HT-29 (cell line): ENCODE measurements at regions not wholly inside any gene's neighbourhood (a gene's known extent, or its start where the extent isn't known, plus 50 kb on each side); places are given as distances from the start of the nearest gene placed in this dataset.

Source experiments
- DNase-seq: peaks from one replicate; pipeline ENCODE4 v3.0.0-alpha.2; 2015; ENCODE audit warnings: low spot score

DNA sequence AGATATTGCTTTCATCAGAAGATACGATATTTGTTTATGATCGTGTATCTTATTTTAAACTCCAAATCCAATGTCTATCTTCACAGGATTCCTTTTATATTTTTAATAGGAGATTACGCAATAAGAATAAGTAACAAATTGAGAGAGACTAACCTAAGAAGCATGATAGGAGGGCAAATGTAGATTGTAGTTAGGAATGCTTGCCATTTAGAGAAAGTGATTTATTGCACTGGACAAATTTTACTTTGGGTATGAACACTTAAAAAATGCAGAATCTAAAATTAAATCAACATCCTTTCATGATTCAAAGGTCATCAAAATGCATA is 563.4 kb upstream of the POU3F3 start:
- DNase-seq = no peak

DNA sequence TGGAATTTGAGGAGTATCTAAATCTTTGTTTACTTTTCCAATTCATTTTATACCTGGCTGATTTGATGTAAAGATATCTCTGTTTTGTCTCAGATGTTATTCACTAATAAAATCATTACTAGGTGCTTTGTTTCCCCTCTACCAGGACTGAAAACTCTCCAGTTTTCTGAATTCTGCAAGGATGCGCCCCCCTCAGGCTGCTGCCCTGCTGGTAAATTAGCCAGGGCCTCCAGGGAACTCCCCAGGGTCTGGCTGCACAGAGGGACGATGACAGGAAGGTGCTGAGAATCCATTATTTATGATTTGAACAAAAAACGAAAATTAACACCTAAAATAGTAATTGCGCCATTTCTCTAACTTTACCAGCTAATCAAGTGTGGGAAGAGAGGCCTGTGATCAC is 541.2 kb upstream of the POU3F3 start:
- no peak for DNase-seq

DNA sequence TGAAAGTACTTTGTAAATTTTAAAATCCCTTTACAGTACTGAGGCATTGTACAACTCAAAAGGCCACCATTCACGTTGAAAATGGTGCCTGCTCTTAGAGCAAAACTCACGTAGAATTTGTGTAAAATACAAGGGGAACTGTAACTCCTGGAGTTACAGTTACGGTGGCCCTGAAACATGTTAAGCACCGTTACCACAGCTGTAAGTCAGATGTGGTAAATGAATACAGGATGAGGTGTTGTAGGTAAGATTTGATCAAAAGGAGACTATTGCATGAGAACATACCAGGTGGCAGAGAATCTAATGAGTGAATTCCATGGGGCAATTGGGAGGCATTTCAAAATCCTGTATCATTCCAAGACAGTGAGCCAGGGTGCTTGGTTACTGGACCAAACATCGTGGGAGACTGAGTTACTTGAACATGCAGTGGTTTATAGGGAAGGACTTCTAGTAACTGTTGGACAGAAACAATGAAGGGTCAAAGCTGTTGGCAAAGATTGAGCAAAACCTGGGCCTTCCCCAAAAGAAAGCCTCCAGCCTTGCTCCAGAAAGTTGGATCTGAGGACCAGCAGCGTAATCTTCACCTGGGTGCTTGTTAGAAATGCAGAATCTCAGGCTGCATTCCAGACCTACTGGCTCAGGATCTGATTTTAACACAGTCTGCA is 535.8 kb upstream of the POU3F3 start:
- DNase-seq = no peak

DNA sequence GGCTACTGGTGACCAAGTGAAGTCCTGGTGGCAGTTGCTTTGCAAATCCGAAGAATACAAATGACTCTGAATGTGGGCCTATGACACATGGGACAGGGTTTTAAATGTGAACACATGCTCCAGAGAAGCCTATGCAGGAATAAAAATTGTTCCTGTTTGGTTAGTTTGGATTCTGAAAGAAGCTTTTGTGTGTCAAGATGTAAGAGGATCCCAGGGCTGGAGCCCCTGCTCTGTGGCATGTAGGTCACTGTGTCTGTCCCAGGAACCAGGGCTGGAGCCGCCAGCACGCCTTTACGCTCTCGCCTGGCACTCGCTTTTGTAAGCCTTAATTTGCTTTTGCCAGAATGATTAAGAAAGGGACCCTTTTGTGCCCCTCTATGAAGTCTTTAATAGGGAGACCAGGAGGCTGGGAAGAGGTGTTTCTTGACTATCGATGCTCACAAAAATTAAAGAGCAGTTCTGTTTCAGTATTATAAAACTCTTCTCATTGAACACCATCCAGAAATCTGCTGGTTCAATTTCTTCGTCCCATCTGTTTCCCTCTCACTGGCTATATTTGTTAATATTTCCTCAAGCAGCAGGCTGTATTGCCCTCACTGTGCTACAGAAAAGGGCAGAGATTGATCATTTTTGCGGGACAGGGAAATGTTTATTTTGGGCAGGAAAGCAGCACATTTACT is 532.7 kb upstream of the POU3F3 start:
- no peak for DNase-seq

DNA sequence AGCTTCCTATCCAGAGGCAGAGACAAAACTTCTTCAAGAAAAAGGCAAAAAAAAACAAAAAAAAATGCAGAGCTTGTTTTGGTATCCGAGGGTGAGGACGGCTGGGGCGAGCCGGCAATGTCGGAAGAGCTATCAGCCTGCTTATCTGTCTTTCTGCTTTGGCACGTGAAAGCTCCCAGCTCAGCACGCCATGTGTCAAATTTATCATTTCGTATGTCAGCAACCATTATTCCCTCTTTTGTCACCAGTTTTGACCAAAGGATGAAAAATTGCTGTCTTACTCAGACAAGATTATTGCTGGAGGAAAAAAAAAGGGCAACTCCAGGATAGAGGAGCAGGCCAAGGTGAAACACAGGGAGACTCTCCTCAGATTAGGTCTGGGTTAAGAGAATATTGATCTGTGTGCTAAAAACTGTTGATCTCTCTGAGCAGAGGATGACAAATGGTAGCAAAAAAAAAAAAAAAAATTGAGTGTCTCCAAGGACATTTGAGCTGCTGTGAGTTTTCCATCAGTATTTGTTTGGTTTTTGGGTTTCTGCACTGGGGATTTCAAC is 532.0 kb upstream of the POU3F3 start:
- DNase-seq = no peak

DNA sequence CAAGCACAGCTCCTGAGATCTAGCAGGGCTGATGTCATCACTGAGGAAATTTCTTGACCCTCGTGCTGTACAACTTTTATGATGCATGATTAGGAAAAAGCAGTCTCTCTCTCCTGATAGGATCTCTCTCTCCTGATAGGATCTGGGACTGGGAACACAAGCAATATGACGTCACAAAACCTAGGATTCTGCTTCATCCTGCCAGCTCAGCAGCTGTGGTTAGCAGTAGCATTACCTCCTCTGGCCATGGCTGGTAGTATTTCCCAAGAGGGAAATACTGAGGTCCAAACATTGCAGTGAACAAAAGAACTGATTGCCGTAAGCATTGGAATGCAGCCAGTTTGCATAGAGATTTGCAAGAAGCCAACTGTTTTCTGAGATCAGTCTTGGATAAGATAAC is 521.2 kb upstream of the POU3F3 start:
- DNase-seq = peak; percentile 28

DNA sequence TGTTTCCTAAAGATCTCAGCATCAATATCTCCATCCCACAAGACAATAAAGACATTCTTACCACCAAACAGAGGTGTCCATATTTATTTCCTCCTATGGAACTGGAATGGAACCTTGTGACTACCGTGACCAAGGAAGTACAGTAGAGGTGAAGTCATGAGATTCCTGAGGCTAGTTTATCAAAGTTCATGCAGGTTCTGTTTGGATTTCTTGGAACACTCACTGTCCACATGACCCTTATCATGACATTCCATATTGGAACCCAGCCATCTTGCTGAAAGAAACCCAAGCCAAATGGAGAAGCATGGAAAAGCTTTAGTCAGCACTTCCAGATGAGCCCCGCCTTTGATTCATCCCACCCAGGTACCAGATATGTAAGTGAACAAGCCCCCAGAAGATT is 516.0 kb upstream of the POU3F3 start:
- no peak for DNase-seq

DNA sequence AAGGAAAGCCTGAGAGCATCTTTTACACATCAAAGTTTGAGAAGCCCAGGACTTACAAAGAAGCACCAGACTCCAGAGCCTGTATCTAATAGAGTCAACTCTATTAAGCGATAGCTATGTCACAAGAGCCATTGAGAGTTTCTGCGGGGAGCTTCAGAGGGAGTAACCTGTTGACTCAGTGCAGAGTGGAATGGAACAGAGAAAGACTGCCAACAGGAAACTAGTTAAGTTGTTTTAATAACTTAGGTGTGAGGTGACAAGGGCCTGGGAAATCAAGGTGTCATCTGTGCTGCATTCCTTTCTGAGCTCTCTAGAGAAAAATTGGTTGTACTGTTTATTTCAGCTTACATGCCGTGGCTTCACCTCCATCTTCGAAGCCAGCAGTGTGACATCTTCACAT is 513.8 kb upstream of the POU3F3 start:
- peak; percentile 57 for DNase-seq

DNA sequence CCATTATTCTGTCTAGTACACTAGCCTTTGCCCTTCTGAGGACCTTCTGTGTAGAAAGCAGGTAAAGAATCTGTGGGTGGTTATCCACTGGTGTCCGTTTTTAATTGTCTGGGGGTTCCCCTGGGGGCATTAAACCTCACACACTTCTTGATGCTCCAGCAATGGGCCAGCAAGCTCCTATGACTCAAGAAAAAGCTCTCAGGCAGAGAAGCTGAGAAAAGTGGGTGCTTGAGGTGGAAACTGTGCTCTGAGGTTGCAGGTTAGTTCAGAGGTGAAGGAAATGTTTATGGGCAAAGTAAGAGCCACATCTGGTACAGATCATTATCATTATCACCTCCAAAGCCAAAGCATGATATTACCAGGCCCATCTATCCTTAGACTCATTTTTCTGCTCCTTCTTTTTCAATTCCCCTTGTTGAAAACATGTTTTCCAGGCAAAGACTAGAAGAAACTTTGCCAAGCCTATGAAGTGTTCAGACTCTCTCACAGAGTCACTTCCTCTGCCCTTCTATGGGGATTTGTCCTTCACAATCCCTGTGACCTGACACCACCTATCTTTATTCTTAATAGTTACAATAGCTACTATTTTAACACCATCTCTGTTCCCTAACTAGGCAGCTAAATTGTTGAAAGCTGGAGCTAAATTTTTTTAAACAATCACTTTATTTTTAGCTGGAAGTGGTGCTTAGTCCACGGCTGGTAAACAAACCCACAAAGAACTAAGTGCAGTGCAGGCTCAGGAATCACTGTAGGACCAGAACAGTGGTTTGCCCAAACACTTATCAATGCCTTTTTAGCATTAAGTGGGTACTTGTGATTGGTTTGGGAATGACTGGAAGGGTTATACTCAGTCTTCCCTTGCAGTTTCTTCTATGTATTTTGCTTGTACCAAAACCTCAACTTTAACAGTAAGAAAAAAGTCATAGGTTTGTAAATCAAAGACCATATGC is 512.8 kb upstream of the POU3F3 start:
- no peak for DNase-seq

DNA sequence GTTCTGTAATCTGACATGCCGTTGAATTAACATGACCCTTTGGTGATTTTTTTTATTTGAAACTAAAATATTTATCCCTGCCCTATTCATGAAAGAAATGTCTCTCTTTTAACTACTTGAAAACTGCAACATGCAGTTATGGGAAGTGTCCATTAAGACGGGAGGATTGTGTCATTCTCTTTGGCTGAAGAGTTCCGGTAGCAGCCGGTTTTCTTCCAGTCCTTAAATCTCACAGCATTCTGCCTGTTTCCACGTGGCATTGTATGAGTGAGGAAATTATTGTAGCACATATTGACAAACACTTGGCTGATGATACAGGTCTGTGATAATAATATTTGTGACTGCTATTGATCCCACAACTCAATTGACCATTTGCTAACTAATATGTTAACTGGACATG is 509.6 kb upstream of the POU3F3 start:
- DNase-seq = no peak

DNA sequence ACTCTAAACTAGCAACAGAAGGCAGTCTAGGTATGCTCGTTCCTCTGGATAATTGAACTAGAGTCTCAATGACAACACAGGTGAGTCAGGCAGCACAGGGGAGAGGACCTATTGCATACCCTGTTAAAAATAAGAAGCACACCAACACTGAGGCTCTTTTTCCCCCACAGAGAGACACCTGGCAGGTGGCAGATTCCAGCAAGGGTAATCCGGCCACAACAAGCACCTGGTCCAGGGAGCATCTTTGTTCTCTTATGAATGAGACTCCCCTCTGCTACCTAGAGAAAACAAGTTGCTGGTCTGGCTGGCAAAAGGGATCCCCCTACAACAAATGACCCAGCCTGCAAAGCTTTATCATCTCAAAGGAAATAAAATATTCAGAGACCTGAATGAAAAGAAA is 508.9 kb upstream of the POU3F3 start:
- no peak for DNase-seq

DNA sequence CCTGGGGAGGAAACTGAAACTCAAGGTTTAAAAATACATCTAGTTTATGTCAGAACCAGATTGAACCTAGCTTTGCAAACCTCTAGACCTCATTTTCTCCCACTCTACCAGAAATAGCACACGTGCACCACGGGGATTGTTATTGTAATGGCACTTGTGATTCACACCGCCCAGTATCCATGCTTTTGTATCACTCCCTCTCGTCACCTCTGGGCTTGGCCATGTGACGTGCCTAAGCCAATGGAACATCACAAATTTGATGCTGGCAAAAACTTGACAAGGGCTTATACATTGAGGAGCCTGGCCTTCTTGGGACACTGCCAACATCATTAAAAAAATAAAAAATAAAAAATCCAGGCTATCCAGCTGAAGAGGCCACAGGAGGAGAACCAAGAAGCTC is 495.8 kb upstream of the POU3F3 start:
- no peak for DNase-seq

DNA sequence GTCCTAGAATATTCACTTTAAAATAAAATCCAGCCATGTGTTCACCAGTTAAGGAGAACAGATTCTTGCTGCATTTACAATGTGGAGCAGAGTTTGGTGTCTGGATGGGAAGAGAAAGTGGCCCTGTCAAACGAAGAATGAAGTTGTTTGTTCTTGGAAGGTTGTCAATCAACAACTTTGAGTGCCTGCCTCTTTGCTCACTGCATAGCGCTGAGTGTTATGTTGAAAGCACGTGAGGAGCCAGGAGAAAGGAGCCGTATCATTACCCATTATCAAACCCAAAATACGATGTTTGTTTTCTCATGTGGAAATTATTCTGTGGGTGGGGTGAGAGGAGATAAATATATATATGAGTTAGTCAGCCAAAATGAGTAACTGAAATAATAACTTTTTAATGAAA is 492.5 kb upstream of the POU3F3 start:
- no peak for DNase-seq

DNA sequence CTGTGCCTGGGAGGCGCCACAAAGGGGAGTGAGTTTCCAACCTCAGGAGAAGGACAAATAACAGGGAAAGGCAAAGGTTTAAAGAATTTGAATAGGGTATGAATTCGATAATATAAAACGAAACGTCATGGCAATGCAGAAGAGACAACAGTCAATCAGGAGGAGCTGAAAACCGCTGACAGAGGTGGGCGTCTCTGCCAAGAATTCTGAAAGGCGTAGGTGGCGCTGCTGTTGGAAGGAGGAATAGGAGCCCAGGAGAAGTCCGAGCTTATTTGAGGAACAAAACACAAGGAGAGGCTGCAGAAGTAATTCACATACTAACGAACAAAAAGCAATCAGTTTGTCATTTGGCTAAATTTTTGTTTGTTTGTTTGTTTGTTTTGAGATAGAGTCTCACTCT is 485.8 kb upstream of the POU3F3 start:
- no peak for DNase-seq

DNA sequence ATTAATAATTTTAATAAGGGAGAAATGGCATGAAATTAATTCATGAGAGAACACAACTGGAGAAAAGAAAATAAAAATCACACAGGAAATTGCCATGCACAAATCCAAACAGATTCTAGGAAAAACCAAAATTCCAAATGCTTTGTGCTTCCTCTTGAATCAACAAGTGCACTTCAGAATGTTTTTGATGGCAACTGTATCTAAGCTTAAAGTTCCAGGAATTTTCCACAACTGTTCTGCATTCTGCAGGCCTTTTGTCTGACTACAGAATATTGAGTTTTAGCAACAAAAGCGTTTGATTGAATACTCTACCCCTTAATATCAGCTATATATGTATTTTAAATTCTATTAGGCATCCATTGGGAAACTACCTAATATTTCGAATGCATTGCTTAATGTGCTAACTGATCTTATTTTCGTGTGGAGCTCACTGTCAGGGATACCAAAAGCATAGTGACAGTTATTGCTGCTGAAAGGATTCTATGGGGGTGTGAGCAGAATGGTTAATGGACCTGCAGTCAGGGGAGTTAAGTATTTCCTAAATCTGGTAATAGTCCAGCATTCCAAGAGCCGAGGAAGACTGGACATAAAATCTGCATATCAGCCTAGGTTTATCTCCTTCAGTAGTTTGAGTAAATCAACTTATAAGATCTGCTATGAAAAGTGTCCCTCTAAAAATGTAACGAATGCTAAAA is 482.7 kb upstream of the POU3F3 start:
- DNase-seq = no peak

DNA sequence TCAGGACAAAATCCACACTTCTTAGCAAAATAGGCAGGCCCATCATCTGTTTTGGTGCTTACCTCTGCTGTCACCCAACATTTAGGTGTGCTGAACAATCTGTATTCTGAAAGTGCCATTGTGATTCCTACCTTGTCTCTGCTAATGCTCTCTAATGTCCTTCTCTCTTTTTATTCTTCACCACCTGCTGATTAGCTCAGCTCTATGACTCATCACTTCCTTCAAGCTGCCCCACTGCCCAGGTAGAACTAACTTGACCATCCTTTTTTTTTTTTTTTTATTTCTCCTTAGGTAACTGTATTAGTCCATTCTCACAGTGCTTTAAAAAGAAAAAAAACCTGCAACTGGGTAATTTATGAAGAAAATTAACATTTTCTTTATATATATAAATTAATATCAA is 478.7 kb upstream of the POU3F3 start:
- peak; percentile 14 for DNase-seq

DNA sequence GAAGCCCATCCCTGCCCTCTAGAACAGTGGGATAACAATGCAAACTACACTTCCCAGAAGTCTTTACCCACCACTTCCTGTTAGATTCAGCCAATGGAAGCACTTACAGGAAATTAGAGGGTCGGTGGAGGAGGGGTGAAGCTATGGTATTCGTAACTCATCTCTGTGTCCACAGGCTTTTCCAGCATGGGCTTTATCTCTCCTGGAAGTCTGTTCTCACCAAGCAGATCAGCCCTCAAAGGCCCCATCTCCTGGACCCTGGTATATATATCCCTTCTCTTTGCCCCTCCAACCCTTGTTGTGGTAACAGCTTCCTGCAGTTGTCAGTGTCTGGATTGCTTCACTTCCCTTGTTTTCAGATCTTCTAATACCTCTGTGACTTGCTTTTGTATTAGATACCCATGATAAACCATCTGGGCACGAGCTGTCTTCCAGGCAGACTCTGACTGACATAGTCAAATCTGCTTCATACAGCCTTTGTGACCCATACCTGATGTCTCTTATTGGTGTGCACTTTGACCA is 475.0 kb upstream of the POU3F3 start:
- peak; percentile 33 for DNase-seq

DNA sequence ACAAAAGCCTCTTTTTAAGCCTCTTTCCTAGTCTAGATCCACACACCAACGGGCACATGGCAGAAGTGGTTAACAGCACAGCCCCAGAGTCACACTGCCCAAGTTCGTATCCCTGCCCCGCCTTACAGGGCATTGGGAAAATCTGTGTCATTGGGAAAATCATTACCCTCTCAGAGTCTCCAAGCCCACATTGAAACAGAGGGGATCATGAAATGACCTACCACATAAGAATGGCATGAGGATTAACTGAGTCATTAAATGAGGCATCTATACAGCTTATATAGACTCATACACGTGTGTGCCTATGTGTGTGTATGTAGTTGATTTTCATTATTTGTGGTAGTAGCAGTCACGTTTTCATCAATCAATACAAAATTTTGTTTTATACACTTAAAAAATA is 469.0 kb upstream of the POU3F3 start:
- no peak for DNase-seq

DNA sequence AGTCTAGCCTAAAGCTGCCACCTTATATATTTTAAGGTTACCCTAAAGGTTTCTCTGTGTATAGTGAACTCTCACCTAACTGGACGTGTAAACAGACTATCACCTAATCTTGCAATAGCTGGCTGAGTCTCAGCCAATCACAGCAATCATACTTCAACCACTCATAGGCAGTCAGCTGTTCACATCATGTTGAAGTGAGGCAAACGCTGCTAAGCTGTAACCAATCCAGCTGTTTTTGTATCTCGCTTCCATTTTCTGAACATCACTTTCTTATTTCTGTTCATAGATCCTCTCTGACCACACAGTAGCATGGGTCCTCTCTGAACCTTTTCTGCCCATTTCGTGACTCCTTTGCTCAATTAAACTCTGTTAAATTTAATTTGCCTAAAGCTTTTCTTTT is 468.2 kb upstream of the POU3F3 start:
- no peak for DNase-seq

DNA sequence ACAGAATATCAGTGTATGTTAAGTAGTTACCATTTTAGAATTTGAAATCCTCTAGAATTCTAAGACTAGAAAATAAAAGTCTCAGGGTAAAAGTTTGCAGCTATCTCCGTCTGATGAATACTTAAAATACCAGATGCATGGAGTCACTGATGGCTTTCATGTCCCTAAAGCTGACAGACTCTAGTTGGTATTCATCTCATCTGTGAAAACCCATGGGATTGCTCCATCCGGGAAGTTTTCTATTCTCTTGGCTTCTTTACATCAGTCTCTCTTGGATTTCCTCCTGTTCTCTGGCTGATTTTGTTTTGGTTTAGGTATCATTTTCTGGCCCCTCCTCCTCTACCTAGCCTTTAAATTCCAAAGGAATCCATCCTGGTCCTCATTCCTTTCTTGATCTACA is 465.6 kb upstream of the POU3F3 start:
- no peak for DNase-seq

DNA sequence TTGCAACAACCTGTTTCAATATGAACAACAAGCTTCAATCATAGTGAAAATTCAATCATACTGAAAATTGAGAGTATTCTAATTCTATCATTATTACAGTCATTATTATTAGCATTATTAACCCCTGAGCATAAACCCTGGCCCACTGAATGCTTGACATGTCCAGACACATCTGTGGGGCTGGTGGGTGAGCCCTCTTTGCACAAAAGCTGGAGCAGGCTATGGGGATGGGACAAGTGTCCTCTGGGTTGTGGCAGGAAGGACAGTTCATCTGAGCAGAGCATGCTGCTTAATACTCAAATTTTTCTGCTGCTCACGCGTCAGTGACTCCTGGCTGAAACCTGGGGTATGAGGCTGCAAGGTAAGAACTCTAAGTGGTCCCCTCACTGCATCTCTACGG is 451.1 kb upstream of the POU3F3 start:
- no peak for DNase-seq

DNA sequence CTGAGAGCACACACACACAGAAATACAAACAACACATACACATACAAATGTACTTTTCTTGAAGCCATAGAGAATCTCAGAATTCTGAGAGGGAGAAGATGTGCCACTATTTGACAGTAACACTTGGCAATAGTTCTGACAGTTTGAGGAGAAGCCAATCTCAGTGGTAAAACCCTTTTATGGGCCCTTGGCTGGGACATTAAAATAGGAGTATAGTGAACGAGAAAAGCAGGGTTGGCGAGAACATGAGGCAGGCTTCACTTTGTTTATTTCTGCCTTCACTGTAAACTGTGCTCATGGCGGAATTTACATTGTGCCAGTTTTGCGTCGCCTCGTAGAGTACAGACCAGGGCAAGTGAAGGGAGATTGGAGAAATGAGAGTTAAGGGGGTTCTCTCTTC is 449.4 kb upstream of the POU3F3 start:
- no peak for DNase-seq
